IgD-negative memory B cell (primary cell): ENCODE measurements at regions not wholly inside any gene's neighbourhood (a gene's known extent, or its start where the extent isn't known, plus 50 kb on each side); places are given as distances from the start of the nearest gene placed in this dataset.
"Not testable (repeated sequence)": the region's sequence is repeated elsewhere in the genome, so short reads cannot be mapped to it uniquely, and the experiment has no call there.

Experiments
- H3K27ac Mint-ChIP-seq, 3 donors: one replicate each; pipeline ENCODE4 v1.8.0; 2020 to 2022; ENCODE audit warnings: mild to moderate bottlenecking in 3 of 3, mixed read lengths in 3 of 3, moderate library complexity in 1 of 3
- H3K27me3 Mint-ChIP-seq: one replicate; pipeline ENCODE4 v1.8.0; 2021; ENCODE audit warnings: mixed read lengths
- H3K36me3 Mint-ChIP-seq: one replicate; pipeline ENCODE4 v1.8.0; 2020; ENCODE audit warnings: mild to moderate bottlenecking, mixed read lengths
- H3K4me1 Mint-ChIP-seq, 3 donors: one replicate each; pipeline ENCODE4 v1.8.0; 2020 to 2022; ENCODE audit warnings: mixed read lengths in 3 of 3, mild to moderate bottlenecking in 1 of 3
- H3K4me3 Mint-ChIP-seq, 4 donors: one replicate each; pipeline ENCODE4 v1.8.0; 2020 to 2022; ENCODE audit warnings: mild to moderate bottlenecking in 4 of 4, mixed read lengths in 4 of 4, moderate library complexity in 3 of 4
- H3K9me3 Mint-ChIP-seq, 3 donors: one replicate each; pipeline ENCODE4 v1.8.0; 2020 to 2021; ENCODE audit warnings: mixed read lengths in 3 of 3, mild to moderate bottlenecking in 1 of 3

- Mint-ChIP-seq H3K4me3 (no peak overlapping the region), H3K27ac (no peak overlapping the region), H3K36me3 (no peaks in the 10 kb centered on the region), H3K27me3 (no peaks in the 10 kb centered on the region), H3K9me3 (peaks cover 0 to 25% (median 14%) of the 10 kb centered on the region in 3 donors), H3K4me1 (no peaks in the 10 kb centered on the region)
Measured at GRCh38 chr6:101069191-101069795, 188.2 kb upstream of the ASCC3 start.

- Mint-ChIP-seq H3K36me3 (no peaks in the 10 kb centered on the region), H3K4me1 (no peaks in the 10 kb centered on the region), H3K4me3 (no peak overlapping the region), H3K27me3 (no peaks in the 10 kb centered on the region), H3K9me3 (peaks cover 0 to 22% (median 9%) of the 10 kb centered on the region in 3 donors), H3K27ac (no peak overlapping the region)
Measured at GRCh38 chr6:101070044-101070608, 189.0 kb upstream of the ASCC3 start.

GRCh38 chr6:101077344-101077743 is 196.2 kb upstream of the ASCC3 start:
- no peaks in the 10 kb centered on the region for H3K4me1 Mint-ChIP-seq
- H3K27me3 Mint-ChIP-seq, result no peaks in the 10 kb centered on the region
- peak overlapping the region in 1 of 3 donors; percentile 59 for H3K27ac Mint-ChIP-seq
- no peaks in the 10 kb centered on the region for H3K36me3 Mint-ChIP-seq
- no peak overlapping the region for H3K4me3 Mint-ChIP-seq
- H3K9me3 Mint-ChIP-seq, result peaks cover 0 to 12% (median 0%) of the 10 kb centered on the region in 3 donors

GRCh38 chr6:101079696-101080270 is 198.7 kb upstream of the ASCC3 start:
- no peak overlapping the region for H3K27ac Mint-ChIP-seq
- H3K4me3 Mint-ChIP-seq, result no peak overlapping the region
- H3K9me3 Mint-ChIP-seq, result peaks cover 0 to 12% (median 2%) of the 10 kb centered on the region in 3 donors
- no peaks in the 10 kb centered on the region for H3K27me3 Mint-ChIP-seq
- H3K4me1 Mint-ChIP-seq, result no peaks in the 10 kb centered on the region
- H3K36me3 Mint-ChIP-seq, result no peaks in the 10 kb centered on the region

GRCh38 chr6:101080597-101080996 is 199.5 kb upstream of the ASCC3 start:
- Mint-ChIP-seq H3K4me1 (no peaks in the 10 kb centered on the region), H3K27ac (no peak overlapping the region), H3K27me3 (no peaks in the 10 kb centered on the region), H3K36me3 (no peaks in the 10 kb centered on the region), H3K4me3 (no peak overlapping the region), H3K9me3 (peaks cover 0 to 12% (median 2%) of the 10 kb centered on the region in 3 donors)

- Mint-ChIP-seq H3K36me3 (no peaks in the 10 kb centered on the region), H3K27ac (no peak overlapping the region), H3K4me3 (no peak overlapping the region), H3K4me1 (no peaks in the 10 kb centered on the region), H3K27me3 (no peaks in the 10 kb centered on the region), H3K9me3 (peaks cover 0 to 5% (median 5%) of the 10 kb centered on the region in 3 donors)
Measured at GRCh38 chr6:101083533-101084175, 202.5 kb upstream of the ASCC3 start.

GRCh38 chr6:101085327-101085726 is 204.2 kb upstream of the ASCC3 start:
- Mint-ChIP-seq H3K4me3 (no peak overlapping the region), H3K4me1 (no peaks in the 10 kb centered on the region), H3K27ac (no peak overlapping the region), H3K27me3 (no peaks in the 10 kb centered on the region), H3K36me3 (no peaks in the 10 kb centered on the region), H3K9me3 (peaks cover 2 to 10% (median 5%) of the 10 kb centered on the region in 3 donors)

- Mint-ChIP-seq H3K27me3 (no peaks in the 10 kb centered on the region), H3K36me3 (peaks cover 3% of the 10 kb centered on the region), H3K4me1 (no peaks in the 10 kb centered on the region), H3K9me3 (peaks cover 5 to 22% (median 6%) of the 10 kb centered on the region in 3 donors), H3K27ac (no peak overlapping the region), H3K4me3 (no peak overlapping the region)
Measured at GRCh38 chr6:101086473-101086872, 205.3 kb upstream of the ASCC3 start.

GRCh38 chr6:101088594-101088993 is 207.5 kb upstream of the ASCC3 start:
- Mint-ChIP-seq H3K4me3 (no peak overlapping the region), H3K27ac (no peak overlapping the region), H3K9me3 (peaks cover 4 to 23% (median 6%) of the 10 kb centered on the region in 3 donors), H3K27me3 (no peaks in the 10 kb centered on the region), H3K36me3 (peaks cover 3% of the 10 kb centered on the region), H3K4me1 (no peaks in the 10 kb centered on the region)

GRCh38 chr6:101089640-101090039 is 208.5 kb upstream of the ASCC3 start:
- H3K4me1 Mint-ChIP-seq, result no peaks in the 10 kb centered on the region
- H3K27ac Mint-ChIP-seq, result no peak overlapping the region
- no peaks in the 10 kb centered on the region for H3K27me3 Mint-ChIP-seq
- H3K4me3 Mint-ChIP-seq, result no peak overlapping the region
- H3K36me3 Mint-ChIP-seq, result peaks cover 3% of the 10 kb centered on the region
- H3K9me3 Mint-ChIP-seq, result peaks cover 4 to 23% (median 6%) of the 10 kb centered on the region in 3 donors

GRCh38 chr6:101090281-101090680 is 209.2 kb upstream of the ASCC3 start:
- Mint-ChIP-seq H3K27me3 (no peaks in the 10 kb centered on the region), H3K27ac (no peak overlapping the region), H3K4me3 (no peak overlapping the region), H3K9me3 (peaks cover 4 to 23% (median 6%) of the 10 kb centered on the region in 3 donors), H3K4me1 (no peaks in the 10 kb centered on the region), H3K36me3 (peaks cover 3% of the 10 kb centered on the region)

GRCh38 chr6:101098605-101099004 is 217.5 kb upstream of the ASCC3 start:
- not testable (repeated sequence) for H3K4me1 Mint-ChIP-seq, H3K27me3 Mint-ChIP-seq, H3K27ac Mint-ChIP-seq, H3K4me3 Mint-ChIP-seq, H3K36me3 Mint-ChIP-seq
- H3K9me3 Mint-ChIP-seq, result peaks cover 0 to 12% (median 4%) of the 10 kb centered on the region in 3 donors

GRCh38 chr6:101102702-101103101 is 221.6 kb upstream of the ASCC3 start:
- peaks cover 1% of the 10 kb centered on the region for H3K27me3 Mint-ChIP-seq
- no peak overlapping the region for H3K27ac Mint-ChIP-seq
- H3K9me3 Mint-ChIP-seq, result peaks cover 0 to 8% (median 4%) of the 10 kb centered on the region in 3 donors
- H3K4me1 Mint-ChIP-seq, result peaks cover 0 to 2% (median 0%) of the 10 kb centered on the region in 3 donors
- no peaks in the 10 kb centered on the region for H3K36me3 Mint-ChIP-seq
- H3K4me3 Mint-ChIP-seq, result no peak overlapping the region

- Mint-ChIP-seq H3K9me3 (no peaks in the 10 kb centered on the region), H3K27me3 (no peaks in the 10 kb centered on the region), H3K27ac (no peak overlapping the region), H3K4me3 (no peak overlapping the region), H3K4me1 (peaks cover 0 to 2% (median 0%) of the 10 kb centered on the region in 3 donors), H3K36me3 (no peaks in the 10 kb centered on the region)
Measured at GRCh38 chr6:101108286-101108685, 227.2 kb upstream of the ASCC3 start.

GRCh38 chr6:101110814-101111213 is 229.7 kb upstream of the ASCC3 start:
- Mint-ChIP-seq H3K36me3 (no peaks in the 10 kb centered on the region), H3K4me3 (no peak overlapping the region), H3K4me1 (peaks cover 0 to 2% (median 0%) of the 10 kb centered on the region in 3 donors), H3K27ac (no peak overlapping the region), H3K9me3 (no peaks in the 10 kb centered on the region), H3K27me3 (no peaks in the 10 kb centered on the region)
